HG02943 (cell line): ENCODE measurements at regions not wholly inside any gene's neighbourhood (a gene's known extent, or its start where the extent isn't known, plus 50 kb on each side); places are given as distances from the start of the nearest gene placed in this dataset.
"Not testable (repeated sequence)": the region's sequence is repeated elsewhere in the genome, so short reads cannot be mapped to it uniquely, and the experiment has no call there.

Experiments used
- ATAC-seq: cut with Tn5 transposase; IDR thresholded peaks from one replicate; pipeline ENCODE4 v1.9.1; 2021; ENCODE audit warnings: mild to moderate bottlenecking, low read depth, moderate library complexity; ENCODE audit not compliant: unreplicated experiment

DNA sequence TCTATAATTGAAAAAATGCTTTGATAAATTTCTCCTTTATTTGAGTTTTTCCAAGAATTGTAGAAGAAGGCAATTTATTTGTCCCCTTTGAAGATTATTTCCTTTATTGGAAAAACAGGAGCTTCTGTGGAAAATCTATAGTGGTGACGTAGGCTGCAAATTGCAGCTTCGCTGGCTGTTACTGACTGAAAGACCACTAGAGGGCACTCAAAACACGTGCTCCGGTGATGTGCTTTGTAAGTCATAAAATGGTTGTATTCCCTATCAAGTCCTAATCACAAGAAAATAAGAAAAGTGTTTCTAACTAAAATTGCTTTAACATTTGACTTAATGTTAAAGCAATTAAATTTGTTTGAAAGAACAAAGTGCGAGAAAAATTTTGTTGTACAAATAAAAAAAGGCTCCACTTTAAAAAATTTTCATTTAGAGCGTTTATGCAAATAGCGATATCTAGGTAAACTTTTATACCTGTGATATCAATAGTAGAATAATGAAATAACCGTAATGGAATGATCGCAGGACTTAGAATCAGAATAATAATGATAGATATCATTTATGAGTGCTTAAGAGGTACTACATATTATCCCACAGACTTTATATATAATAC is 638.2 kb upstream of the SPRY2 start:
- no peak for ATAC-seq

DNA sequence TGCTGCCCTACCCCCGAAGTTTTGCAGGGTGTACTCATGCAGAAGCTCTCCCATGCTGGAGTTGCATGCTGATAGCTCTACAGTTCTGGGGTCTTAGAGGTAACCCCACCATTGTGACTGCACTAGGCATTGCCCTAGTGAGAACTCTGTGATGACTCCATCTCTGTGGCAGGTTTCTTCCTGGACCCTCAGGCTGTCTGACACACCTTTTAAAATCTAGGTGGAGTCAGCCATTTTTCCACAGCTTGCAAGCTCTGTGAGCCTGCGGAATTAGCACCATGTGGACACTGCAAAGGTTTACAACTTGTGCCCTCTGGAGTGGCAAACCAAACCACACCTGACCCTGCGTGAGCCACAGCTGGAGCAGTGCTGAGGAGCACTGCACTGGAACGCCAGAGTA is 636.2 kb upstream of the SPRY2 start:
- ATAC-seq: no peak

DNA sequence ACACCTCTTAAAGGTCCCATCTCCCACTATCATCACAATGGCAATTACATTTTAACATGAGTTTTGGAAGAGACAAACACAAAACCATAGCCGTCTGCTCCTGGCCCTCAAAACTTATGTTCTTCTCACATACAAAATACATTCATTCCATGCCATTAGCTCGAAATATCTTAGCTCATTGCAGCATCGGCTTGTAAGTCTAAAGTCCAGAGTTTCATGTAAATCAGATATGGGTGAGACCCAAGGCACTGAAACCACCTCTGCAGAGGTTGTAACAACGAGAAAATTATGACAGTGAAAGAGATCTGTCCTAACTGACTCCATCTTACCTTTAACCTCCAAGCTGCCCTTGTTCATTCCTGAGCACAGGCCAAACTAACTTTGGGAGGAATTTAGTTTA is 635.0 kb upstream of the SPRY2 start:
- ATAC-seq: no peak

DNA sequence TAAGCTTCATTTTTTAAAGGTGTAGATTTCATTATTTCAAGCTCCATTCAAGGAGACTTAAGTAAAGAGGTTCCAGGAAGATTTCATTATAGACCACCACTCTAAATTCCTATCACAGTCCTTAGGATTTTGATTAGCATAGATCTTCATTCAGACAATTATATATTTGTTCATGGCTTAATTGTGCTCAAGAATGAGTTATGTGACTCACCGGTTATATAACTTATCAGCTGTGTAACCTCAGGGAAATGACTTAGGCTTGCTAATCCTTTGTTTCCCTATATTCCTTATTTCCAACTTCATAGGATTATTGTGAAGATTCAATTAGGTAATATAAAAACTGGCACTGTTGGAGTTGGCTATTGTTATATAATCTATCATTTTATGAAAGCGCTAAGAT is 632.8 kb upstream of the SPRY2 start:
- no peak for ATAC-seq

DNA sequence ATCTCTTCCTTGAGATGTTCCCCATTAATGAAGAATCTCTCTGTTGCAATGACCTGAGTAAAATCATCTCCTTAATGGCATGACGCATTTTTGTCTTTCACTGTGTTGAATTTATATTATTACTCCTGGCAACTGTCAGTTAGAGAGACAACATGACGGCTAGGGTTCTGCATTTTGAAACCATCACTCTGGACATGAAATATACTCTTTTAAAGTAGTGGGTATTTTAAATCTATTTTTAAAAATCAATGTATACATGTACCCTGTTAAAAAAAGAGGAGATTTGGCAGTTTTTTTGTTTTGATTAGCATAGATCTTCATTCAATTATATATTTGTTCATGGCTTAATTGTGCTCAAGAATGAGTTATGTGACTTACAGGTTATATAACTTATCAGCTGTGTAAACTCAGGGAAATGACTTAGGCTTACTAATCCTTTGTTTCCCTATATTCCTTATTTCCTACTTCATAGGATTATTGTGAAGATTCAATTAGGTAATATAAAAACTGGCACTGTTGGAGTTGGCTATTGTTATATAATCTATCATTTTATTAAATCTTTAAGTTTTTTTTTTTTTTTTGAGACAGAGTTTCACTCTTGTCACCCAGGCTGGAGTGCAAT is 632.0 kb upstream of the SPRY2 start:
- ATAC-seq: no peak

DNA sequence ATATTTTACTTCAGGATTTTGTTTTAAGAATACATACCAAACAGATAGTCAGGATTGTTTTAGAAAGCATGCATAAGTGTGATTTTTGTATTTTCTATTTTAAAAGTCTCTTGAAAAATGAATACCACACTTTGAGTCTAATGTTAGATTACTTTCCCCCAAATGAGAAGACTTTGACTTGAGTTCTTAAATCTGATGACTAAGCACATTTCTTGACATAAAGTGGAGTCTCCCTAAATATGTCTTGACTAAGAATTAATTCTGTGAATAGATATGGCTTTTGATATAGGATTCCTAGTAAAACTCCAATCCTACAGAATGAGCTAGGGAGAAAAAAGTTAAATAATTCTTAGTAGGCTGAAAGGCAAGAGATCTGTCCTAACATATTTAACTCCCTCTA is 624.2 kb upstream of the SPRY2 start:
- ATAC-seq: no peak

DNA sequence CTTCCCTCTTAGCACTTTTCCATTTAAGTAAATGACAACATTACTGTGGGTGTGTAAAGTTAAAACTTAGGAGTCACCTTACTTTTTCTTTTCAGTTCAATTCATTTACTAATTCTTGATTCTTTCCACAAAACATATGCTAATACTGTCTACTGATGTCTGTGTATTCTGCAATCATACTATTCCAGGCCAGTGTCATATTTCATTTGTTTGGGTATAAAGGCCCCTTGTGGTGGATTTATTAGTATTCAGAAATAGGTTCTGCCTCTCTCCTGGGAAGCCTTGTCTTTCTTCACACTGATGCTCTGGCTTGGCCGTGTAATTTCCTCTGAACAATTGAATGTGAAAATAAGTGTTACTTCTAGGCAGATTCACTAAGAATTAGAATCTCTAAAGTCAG is 621.9 kb upstream of the SPRY2 start:
- no peak for ATAC-seq

DNA sequence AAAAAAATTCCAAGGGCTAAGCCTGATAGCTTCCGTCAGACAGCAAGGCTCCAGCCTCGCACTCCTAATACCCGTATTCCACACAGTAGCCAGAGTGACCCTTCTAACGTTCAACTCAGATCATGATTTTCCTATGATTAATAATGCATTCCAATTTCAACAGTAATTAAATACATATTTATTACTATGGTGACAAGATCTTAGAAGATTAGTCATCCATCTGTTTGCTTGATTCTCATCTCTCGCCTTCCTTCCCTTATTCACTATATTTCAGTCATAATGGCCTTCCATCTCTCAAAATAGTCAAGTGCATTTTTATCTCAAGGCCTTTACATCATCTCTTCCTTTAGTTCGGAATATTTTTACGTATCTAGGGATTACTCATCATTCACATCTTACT is 621.2 kb upstream of the SPRY2 start:
- ATAC-seq: no peak

DNA sequence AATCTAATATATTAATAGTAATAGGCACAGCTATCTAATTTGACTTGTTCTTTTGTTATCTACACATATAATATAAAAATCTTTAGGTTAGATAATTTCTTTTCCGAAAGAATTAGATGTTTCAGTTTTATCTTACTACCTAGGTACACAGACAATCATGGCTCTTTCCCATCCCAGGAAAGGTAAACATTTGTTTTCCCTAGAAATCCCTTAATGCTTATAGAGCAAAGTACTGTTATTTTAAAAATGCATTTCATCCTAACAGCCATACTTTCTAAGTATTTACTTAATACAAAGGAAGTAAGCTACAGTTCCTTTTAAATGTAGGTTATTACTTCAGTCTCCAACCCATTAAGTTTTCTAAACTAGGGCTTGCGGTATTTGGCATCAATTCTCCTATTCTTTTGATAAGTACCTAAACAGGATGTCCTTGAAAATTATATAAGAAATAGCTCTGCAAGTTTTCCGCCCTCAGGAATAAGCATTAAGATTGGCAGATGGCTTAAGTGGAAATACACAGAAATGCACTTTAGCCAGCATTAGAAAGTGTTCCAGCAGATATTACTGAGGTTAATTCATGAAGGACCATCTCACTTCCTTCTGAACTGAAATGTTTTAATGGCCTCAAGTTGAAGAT is 616.2 kb upstream of the SPRY2 start:
- no peak for ATAC-seq

DNA sequence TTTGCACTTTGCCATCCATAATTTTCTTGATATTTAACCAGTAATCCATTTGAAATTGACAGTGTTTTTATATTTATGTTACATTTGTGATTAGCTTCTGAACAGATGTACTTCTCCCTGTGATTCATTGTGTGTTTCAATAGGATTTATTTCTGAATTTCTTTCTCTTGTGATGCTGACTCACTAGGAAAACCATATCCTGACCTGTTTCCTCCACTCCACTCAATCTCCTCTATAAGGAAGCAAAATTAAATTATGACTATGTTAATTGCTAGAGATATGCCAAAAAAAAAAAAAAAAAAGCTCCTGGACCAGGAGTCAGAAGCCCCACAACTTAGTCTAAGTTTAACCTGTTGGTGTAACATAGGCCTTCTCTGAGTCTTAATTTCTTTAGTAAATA is 614.6 kb upstream of the SPRY2 start:
- no peak for ATAC-seq

DNA sequence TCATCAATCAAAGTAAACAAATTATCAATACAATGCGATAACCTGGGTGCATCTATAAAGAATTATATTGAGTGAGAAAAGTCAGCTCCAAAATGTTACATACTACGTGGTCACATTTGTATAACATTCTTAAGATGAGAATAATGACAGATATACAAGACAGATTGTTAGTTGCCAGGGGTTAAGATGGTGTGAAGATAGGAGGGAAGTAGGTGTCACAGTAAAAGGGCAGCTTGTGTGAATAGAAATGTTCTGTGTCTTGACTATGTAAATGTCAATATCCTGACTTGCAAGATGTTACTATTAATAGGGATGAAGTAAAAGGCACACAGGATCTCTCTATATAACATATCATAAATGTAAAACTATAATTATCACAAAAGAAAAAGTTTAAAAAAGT is 611.2 kb upstream of the SPRY2 start:
- ATAC-seq: no peak

DNA sequence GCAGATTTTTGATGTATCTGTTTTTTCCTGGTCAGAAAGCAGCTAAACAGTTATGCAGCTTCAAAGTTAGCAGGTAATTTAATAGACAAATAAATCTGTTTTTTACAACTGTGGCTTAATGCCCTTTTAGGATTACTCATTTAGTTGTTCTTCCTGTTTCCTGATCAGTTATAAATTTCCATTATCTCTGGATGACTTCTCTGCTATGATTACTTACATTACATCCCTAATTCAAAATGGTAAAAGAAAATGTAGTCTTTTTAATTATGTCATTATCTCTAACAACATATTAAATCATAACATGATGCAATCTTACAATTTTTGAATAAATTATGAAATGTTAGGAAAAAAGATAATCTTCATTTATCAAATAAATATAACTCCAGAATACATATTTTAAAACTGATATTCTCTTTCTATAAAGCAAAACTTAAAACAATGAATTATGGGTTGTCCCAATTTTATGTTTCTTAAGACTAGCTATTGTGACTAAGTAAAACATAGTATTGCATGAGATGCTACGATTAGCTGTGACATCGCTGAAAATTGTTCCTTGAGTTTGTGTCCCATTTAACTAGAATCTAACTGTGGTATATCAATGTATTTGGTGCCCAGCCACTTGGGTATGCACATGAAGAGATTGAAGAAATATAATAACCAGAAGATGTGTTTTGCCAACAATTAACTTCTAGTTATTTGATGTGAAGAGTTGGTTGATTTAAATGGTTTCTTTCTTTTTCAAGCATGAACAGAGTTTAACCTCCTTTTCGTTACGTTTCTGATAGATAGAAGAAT is 605.3 kb upstream of the SPRY2 start:
- ATAC-seq: no peak

DNA sequence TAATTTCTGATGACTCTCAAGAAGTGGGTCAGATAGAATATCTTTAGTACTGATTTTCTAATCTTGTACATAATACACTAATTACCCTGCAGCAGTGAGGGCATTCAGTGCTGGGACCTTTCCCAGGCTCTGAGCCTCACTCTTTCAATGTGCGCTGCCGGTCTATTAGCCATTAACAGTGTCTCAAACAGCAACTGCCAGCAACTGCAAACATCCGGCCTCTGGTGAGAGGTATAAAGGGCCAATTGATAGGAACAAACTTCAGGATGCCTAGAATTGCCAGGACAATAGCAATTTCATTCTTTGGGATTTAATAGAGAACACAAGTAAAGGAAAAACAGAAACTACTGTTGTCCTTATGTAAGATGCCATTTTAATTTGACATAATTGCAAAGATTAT is 604.4 kb upstream of the SPRY2 start:
- ATAC-seq: no peak

DNA sequence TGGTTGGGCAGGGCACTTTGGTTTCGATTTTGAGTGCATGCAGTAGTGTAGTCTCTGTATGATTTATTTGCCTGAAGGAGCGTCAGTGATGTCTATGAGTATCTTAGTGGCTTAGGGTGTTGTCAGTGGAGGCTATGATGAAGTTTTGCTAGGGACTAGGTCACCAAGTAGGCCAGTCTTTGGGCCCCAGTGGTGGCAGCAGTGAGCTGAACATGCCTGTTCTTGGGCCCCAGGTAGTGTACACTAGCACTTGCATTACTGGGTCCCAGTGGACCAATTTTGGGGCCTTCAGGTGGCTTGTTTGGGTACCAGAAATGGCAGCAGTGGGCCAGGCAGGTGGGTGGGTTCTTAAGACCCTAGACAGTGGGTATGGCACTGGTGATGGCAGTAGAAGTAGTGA is 598.7 kb upstream of the SPRY2 start:
- no peak for ATAC-seq

DNA sequence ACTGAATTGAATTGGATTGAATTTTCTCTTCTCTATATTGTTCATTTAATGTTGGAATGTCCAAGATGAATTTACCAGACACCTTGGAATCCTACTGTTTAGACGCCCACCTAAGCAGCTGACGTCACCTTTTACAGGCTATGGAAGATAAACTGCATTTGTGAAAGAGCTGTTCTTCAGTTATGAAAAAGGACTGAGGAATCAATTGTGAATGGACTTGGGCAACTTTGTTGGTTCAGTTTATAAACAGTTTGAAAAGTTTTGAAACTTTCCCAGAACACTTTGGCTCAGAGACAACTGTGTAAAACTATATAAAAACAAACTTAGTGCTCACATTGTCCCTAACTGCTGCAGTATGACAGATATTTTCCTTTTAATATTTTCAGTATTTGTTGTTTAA is 590.8 kb upstream of the SPRY2 start:
- ATAC-seq: no peak

DNA sequence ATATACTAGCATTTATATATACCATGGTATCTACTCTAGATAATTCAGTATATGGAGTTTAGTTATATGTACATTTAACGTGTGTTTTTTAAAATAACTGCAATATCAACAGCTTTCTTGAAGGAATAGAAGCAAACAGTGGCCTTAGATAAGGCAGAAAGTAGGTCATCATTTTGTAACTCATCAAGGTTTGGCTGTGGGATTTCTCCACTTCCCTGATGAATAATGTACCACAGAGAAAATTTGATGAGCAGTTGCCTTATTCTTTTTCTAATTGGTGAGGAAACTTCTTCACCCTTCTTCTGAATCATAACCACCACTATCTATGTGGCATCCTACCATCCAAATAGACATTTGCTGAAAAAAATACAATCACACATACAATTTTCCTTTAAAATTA is 590.2 kb upstream of the SPRY2 start:
- ATAC-seq: no peak

DNA sequence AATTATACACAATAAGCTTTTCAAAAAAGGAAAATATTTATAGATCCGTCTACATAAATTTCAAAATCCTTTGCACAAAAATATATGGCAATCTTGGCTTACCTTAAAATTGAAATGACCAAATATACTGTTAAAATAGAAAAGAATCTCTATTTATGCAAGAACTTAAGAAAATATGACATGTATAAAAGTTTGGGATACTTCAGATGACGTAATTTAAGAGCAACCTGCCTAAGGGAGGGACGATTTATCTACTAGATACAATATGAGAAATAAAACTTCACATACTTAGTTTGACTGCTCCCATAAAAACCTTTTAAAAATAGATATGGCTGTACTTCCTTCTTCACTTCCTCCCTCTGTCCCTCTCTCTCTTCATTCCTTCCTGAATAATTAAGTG is 587.3 kb upstream of the SPRY2 start:
- ATAC-seq: no peak

DNA sequence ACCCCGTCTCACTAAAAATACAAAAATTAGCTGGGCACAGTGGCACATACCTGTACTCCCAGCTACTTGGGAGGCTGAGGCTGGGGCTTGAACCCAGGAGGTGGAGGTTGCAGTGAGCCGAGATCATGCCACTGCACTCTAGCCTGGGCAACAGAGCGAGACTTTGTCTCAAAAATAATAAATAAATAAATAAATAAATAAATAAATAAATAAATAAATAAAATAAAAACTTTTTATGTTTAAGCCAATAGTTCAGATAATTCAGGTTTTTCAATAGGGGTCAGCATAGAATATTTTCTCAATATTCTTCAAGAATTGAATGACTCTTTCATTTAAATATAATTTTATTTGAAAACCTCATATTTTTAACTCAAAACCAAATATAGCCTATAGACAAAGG is 585.1 kb upstream of the SPRY2 start:
- not testable (repeated sequence) for ATAC-seq

DNA sequence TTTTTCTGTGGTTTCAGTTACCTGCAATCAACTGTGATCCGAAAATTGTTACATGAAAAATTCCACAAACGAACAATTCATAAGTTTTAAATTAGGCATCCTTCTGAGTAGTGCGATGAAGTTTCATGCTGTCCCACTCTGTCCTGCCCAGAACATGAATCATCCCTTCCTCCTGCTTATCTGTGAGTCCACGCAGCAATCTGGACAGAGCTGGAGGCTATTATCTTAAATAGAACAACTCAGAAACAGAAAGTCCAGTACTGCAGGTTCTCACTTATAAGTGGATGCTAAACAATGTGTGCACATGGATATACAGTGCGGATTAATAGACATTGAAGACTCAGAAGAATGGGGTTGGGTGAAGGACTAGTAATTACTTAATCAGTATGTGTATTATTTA is 583.7 kb upstream of the SPRY2 start:
- ATAC-seq: no peak

DNA sequence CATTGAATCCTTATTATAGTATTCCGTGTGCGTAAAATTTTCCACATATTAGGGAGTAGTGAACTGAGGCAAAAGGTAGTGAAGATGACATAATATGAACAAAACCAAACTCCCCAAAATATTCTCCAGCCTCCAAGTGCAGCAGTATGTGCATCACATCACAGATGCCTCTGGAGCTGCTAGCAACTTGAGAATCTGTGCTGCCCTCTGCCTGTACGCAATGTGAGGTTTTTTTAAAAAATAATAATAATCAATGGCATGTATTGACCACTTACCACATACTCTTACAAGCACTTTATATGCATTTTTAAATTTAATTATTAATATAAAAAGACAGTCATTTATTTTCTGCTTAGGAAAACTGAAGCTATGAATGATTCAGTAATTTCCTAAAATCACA is 583.0 kb upstream of the SPRY2 start:
- ATAC-seq: no peak

DNA sequence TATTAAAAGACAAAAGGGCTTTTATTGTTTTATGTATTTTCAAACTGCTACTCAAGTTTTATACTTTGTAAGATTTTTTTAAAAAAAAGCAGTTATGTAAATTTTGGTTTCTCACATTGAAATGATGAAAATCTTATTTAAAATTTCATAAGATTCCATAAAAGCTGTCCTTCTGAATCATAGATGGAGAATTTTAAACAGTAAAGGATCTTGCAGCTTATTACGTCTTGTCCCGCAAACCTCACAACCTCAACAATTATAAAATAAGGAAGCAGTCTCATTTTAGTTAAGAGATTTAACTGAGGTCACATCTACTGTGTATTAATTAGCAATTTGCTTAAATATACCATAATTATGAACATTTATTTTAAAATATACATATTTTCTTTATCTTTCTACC is 581.0 kb upstream of the SPRY2 start:
- ATAC-seq: no peak

DNA sequence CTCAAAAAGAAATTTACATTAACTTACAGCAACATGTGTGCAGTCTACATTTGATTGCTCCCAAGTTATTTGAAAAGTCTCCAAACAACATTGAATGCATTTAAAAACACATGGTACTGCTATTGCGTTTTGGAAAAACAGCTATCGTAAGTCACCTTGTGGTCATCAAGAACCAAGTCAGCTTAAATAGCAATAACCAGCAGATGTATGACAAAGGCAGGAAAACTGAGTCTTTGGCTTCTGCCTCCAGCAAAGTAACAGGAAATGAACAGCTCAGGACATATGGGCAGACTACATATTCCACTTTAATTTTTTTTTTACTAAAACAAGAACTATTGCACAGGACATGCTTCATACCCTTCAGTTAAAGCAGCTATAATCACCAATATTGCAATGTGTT is 580.6 kb upstream of the SPRY2 start:
- ATAC-seq: no peak
